HCT116 (cell line): ENCODE measurements at regions not wholly inside any gene's neighbourhood (a gene's known extent, or its start where the extent isn't known, plus 50 kb on each side); places are given as distances from the start of the nearest gene placed in this dataset.

Source experiments
- ATAC-seq: fragments of 200-7000 bp; cut with Tn5 transposase; 2 replicates; pipeline ENCODE4 v1.9.1; 2020; ENCODE audit warnings: mild to moderate bottlenecking, moderate library complexity
- BruUV-seq: library from RNA; stranded (reverse); fragments of 400-500 nt; replicated peaks from 2 replicates; lab custom pipeline; 2021; lab: Mats Ljungman, UMichigan
- CTCF ChIA-PET: fragments of 300-600 bp; sonication (Branson Sonifier 250); formaldehyde crosslinking; loops from one replicate; lab custom pipeline; 2021; ENCODE audit warnings: antibody characterized with exemption; lab: Charles Lee
- POLR2A ChIA-PET: fragments of 300-600, 350-600 bp; sonication (Branson Sonifier 250); formaldehyde crosslinking; loops from one replicate; lab custom pipeline; 2021; ENCODE audit warnings: antibody characterized with exemption; lab: Charles Lee
- RAD21 ChIA-PET, 2 experiments: fragments of 300-600 bp; sonication (Branson Sonifier 250); formaldehyde crosslinking; loops; one replicate each; lab custom pipeline; 2023; ENCODE audit warnings: low total read pairs in 2 of 2; ENCODE audit not compliant: uncharacterized antibody in 2 of 2, unreplicated experiment in 2 of 2, low non-redundant PET in 1 of 2; lab: Charles Lee
- DNase-seq: peaks from one replicate; pipeline ENCODE4 v3.0.0-alpha.2; 2010; ENCODE audit warnings: low read depth, low spot score
- H2AFZ ChIP-seq: fragments of 200-600 bp; shearing (Covaris generic), sonication (generic); 2 replicates; pipeline ENCODE4 v1.6.1; 2017; ENCODE audit warnings: low read depth, mixed run types, mixed read lengths, antibody characterized with exemption, low read length; ENCODE audit not compliant: poor library complexity, severe bottlenecking
- H3K27ac ChIP-seq: 2 replicates; pipeline ENCODE4 v1.5.1; 2012; ENCODE audit warnings: low read depth, low read length
- H3K27me3 ChIP-seq: fragments of 200-600 bp; sonication (generic); 2 replicates; pipeline ENCODE4 v1.6.1; 2016; ENCODE audit warnings: mixed run types, low read length, mixed read lengths; ENCODE audit not compliant: insufficient read depth
- H3K36me3 ChIP-seq, 2 experiments: fragments of 200-500 bp in 1 of 2; fragments of 200-600 bp in 1 of 2; sonication (Bioruptor generic) in 1 of 2; sonication (generic) in 1 of 2; 2 replicates each; pipeline versions ENCODE4 v1.5.1 to v1.6.1; 2014 to 2016; ENCODE audit warnings: low read length in 2 of 2, inconsistent platforms in 1 of 2, mixed read lengths in 1 of 2, mixed run types in 1 of 2; ENCODE audit not compliant: insufficient read depth in 2 of 2, control insufficient read depth in 1 of 2
- H3K4me1 ChIP-seq, 2 experiments: fragments of 200-600 bp in 1 of 2; sonication (generic) in 1 of 2; 2 replicates each; pipeline versions ENCODE4 v1.5.1 to v1.6.1; 2012 to 2017; ENCODE audit warnings: low read length in 2 of 2, inconsistent platforms in 1 of 2, mild to moderate bottlenecking in 1 of 2, mixed read lengths in 1 of 2, mixed run types in 1 of 2, moderate library complexity in 1 of 2; ENCODE audit not compliant: insufficient read depth in 2 of 2, control insufficient read depth in 1 of 2
- H3K4me2 ChIP-seq: fragments of 200-600 bp; sonication (generic); 2 replicates; pipeline ENCODE4 v1.6.1; 2017; ENCODE audit warnings: mixed run types, low read length, mixed read lengths
- H3K4me3 ChIP-seq, 2 experiments: fragments of 200-600 bp in 1 of 2; sonication (generic) in 1 of 2; replicated peaks in 1 of 2; 2 replicates each; pipeline ENCODE4 v1.5.1; 2011 to 2016; ENCODE audit warnings: low read length in 2 of 2, control low read depth in 1 of 2, low read depth in 1 of 2, mild to moderate bottlenecking in 1 of 2, mixed read lengths in 1 of 2, mixed run types in 1 of 2
- H3K79me2 ChIP-seq: fragments of 200-600 bp; sonication (generic); 2 replicates; pipeline ENCODE4 v1.6.1; 2017; ENCODE audit warnings: mild to moderate bottlenecking, mixed run types, low read length, moderate library complexity, mixed read lengths; ENCODE audit not compliant: insufficient read depth
- H3K9ac ChIP-seq: fragments of 200-600 bp; sonication (generic); 2 replicates; pipeline ENCODE4 v1.6.1; 2016; ENCODE audit warnings: low read length, mixed read lengths
- H3K9me2 ChIP-seq: fragments of 200-600 bp; sonication (generic), shearing (Covaris generic); 2 replicates; pipeline ENCODE4 v1.6.1; 2017; ENCODE audit warnings: mixed run types, mild to moderate bottlenecking, moderate library complexity; ENCODE audit not compliant: insufficient read depth
- H3K9me3 ChIP-seq, 2 experiments: fragments of 200-500 bp in 1 of 2; fragments of 200-600 bp in 1 of 2; sonication (Bioruptor generic) in 1 of 2; sonication (generic) in 1 of 2; 2 replicates each; pipeline ENCODE4 v1.6.1; 2014 to 2017; ENCODE audit warnings: low read length in 2 of 2, mixed read lengths in 2 of 2, inconsistent platforms in 1 of 2, low read depth in 1 of 2, mild to moderate bottlenecking in 1 of 2, mixed run types in 1 of 2, moderate library complexity in 1 of 2; ENCODE audit not compliant: control insufficient read depth in 1 of 2, insufficient read depth in 1 of 2
- H4K20me1 ChIP-seq: fragments of 200-600 bp; sonication (generic), shearing (Covaris generic); 2 replicates; pipeline ENCODE4 v1.6.1; 2017; ENCODE audit warnings: mixed run types, mild to moderate bottlenecking, moderate library complexity; ENCODE audit not compliant: insufficient read depth
- ATF3 ChIP-seq: IDR thresholded peaks from 2 replicates; pipeline ENCODE4 v1.6.1; 2012
- CBX3 ChIP-seq: IDR thresholded peaks from 2 replicates; pipeline ENCODE4 v1.6.1; 2012; ENCODE audit warnings: low read depth
- CEBPB ChIP-seq: IDR thresholded peaks from 2 replicates; pipeline ENCODE4 v1.6.1; 2012; ENCODE audit warnings: low read depth
- CTCF ChIP-seq, 3 experiments: fragments of 200-600 bp in 1 of 3; sonication (generic) in 1 of 3; IDR thresholded peaks in 2 of 3; conservative IDR thresholded peaks in 1 of 3; 2 replicates each; pipeline ENCODE4 v1.5.1; 2012 to 2017; ENCODE audit warnings: low read depth in 2 of 3, low read length in 2 of 3, antibody characterized with exemption in 1 of 3, borderline replicate concordance in 1 of 3, control low read depth in 1 of 3, mild to moderate bottlenecking in 1 of 3, mixed read lengths in 1 of 3, mixed run types in 1 of 3, moderate library complexity in 1 of 3; ENCODE audit not compliant: insufficient read depth in 1 of 3
- EGR1 ChIP-seq: IDR thresholded peaks from 2 replicates; pipeline ENCODE4 v1.6.1; 2012; ENCODE audit warnings: low read depth
- FOSL1 ChIP-seq: IDR thresholded peaks from 2 replicates; pipeline ENCODE4 v1.6.1; 2012; ENCODE audit warnings: low read depth
- JUND ChIP-seq: IDR thresholded peaks from 2 replicates; pipeline ENCODE4 v1.6.1; 2012
- MAX ChIP-seq: IDR thresholded peaks from 2 replicates; pipeline ENCODE4 v1.6.1; 2012
- POLR2AphosphoS5 ChIP-seq: IDR thresholded peaks from 2 replicates; pipeline ENCODE4 v1.6.1; 2011; ENCODE audit warnings: mild to moderate bottlenecking, low read depth, low read length, moderate library complexity
- RAD21 ChIP-seq: IDR thresholded peaks from 2 replicates; pipeline ENCODE4 v1.6.1; 2012; ENCODE audit warnings: low read depth, mild to moderate bottlenecking
- SIN3A ChIP-seq: IDR thresholded peaks from 2 replicates; pipeline ENCODE4 v1.6.1; 2012; ENCODE audit warnings: low read depth
- SP1 ChIP-seq: IDR thresholded peaks from 2 replicates; pipeline ENCODE4 v1.6.1; 2012; ENCODE audit warnings: low read depth
- TCF7L2 ChIP-seq: IDR thresholded peaks from 2 replicates; pipeline ENCODE4 v1.7.0; 2011; ENCODE audit warnings: borderline replicate concordance, inconsistent platforms; ENCODE audit not compliant: insufficient read depth, insufficient read length; ENCODE audit errors: extremely low read depth
- YY1 ChIP-seq: IDR thresholded peaks from 2 replicates; pipeline ENCODE4 v1.6.1; 2011; ENCODE audit warnings: low read length, low read depth, moderate library complexity, mild to moderate bottlenecking; ENCODE audit not compliant: insufficient replicate concordance; ENCODE audit errors: extremely low read depth
- ZBTB33 ChIP-seq: IDR thresholded peaks from 2 replicates; pipeline ENCODE4 v1.6.1; 2011; ENCODE audit warnings: mild to moderate bottlenecking, low read length, moderate library complexity; ENCODE audit not compliant: insufficient replicate concordance; ENCODE audit errors: extremely low read depth
- ZFX ChIP-seq: fragments of 450-650 bp; IDR thresholded peaks from 2 replicates; pipeline ENCODE4 v1.6.1; 2017
- intact Hi-C: fragments of 100-400 bp; cut with micrococcal nuclease; formaldehyde crosslinking; loops from 2 replicates; pipeline ENCODE4 v1.10.0; 2022

GRCh38 chr9:20207176-20207575 lies 415.1 kb downstream of the MLLT3 start (continued):
- no peak for TF ChIP-seq ZFX
- TF ChIP-seq SP1, result no peak
- TF ChIP-seq ZBTB33, result no peak
- no peak for TF ChIP-seq CEBPB
- no peak for TF ChIP-seq ATF3
- TF ChIP-seq EGR1, result no peak
- TF ChIP-seq, all 23 proteins: peak for 0

GRCh38 chr9:20205821-20206220 lies 416.5 kb downstream of the MLLT3 start:
- H3K4me1 ChIP-seq, result no peaks in the 10 kb centered on the region
- no peaks in the 10 kb centered on the region for H3K36me3 ChIP-seq
- no peaks in the 10 kb centered on the region for H3K9me2 ChIP-seq
- intact Hi-C loops, result no loop called here
- POLR2A ChIA-PET, result no interaction called here
- CTCF ChIA-PET, result no interaction called here
- H3K9ac ChIP-seq, result no peak overlapping the region
- H3K4me2 ChIP-seq, result no peak overlapping the region
- peaks cover 39% of the 10 kb centered on the region for H3K27me3 ChIP-seq
- TF ChIP-seq JUND, result no peak
- no peak for TF ChIP-seq RAD21
- TF ChIP-seq TCF7L2, result no peak
- no peak for TF ChIP-seq EGR1
- no peak for TF ChIP-seq SIN3A
- TF ChIP-seq CBX3, result no peak
- no peak for TF ChIP-seq MAX
- no peak for TF ChIP-seq POLR2AphosphoS5
- TF ChIP-seq FOSL1, result no peak
- TF ChIP-seq SP1, result no peak
- TF ChIP-seq CTCF (IDR thresholded peaks at IDR 0.05 in 2 of 3, conservative IDR thresholded peaks at IDR 0.05 in 1 of 3; ENCODE audit: borderline replicate concordance in 1 of 3, insufficient read depth in 1 of 3, low read depth in 2 of 3, low read length in 2 of 3), result no peak
- TF ChIP-seq ZFX, result no peak
- no peak for TF ChIP-seq YY1
- no peak for TF ChIP-seq CEBPB
- no peaks in the 10 kb centered on the region for H3K79me2 ChIP-seq
- BruUV-seq, result no TSS peak
- H3K4me3 ChIP-seq, result no peak overlapping the region
- ATAC-seq, result no peak
- DNase-seq, result no peak
- H2AFZ ChIP-seq, result no peak overlapping the region
- no peak overlapping the region for H3K27ac ChIP-seq
- RAD21 ChIA-PET, result no interaction called here
- H4K20me1 ChIP-seq, result no peaks in the 10 kb centered on the region
- no peaks in the 10 kb centered on the region for H3K9me3 ChIP-seq
